ENCODE measurements at regions not wholly inside any gene's neighbourhood (a gene's known extent, or its start where the extent isn't known, plus 50 kb on each side); places are given as distances from the start of the nearest gene placed in this dataset.
"Not testable (repeated sequence)": the region's sequence is repeated elsewhere in the genome, so short reads cannot be mapped to it uniquely, and the experiment has no call there.

GRCh38 chr5:26326153-26326759, 712.1 kb downstream of the CDH9 start:
- TF ChIP-seq CTCF (IDR thresholded peaks at IDR 0.05; ENCODE audit: borderline replicate concordance, insufficient read depth, low read depth, low read length) = no peak

GRCh38 chr5:26325432-26325831, 713.0 kb downstream of the CDH9 start:
- not testable (repeated sequence) for H3K4me3 ChIP-seq (ENCODE audit: low read depth, low read length)

More at GRCh38 chr5:26326153-26326759, 712.1 kb downstream of the CDH9 start:
- H3K4me3 ChIP-seq (ENCODE audit: low read depth, low read length) = no peak overlapping the region

GRCh38 chr5:26324273-26324895, 714.0 kb downstream of the CDH9 start:
- H3K4me3 ChIP-seq (ENCODE audit: low read depth, low read length) = not testable (repeated sequence)

- no peak for TF ChIP-seq CTCF (IDR thresholded peaks at IDR 0.05; ENCODE audit: borderline replicate concordance, insufficient read depth, low read depth, low read length)
- H3K4me3 ChIP-seq (ENCODE audit: low read depth, low read length) = no peak overlapping the region
Measured at GRCh38 chr5:26323794-26324193, 714.6 kb downstream of the CDH9 start.

- H3K4me3 ChIP-seq (ENCODE audit: low read depth, low read length) = no peak overlapping the region
- no peak for TF ChIP-seq CTCF (IDR thresholded peaks at IDR 0.05; ENCODE audit: borderline replicate concordance, insufficient read depth, low read depth, low read length)
Measured at GRCh38 chr5:26321278-26321677, 717.1 kb downstream of the CDH9 start.

GRCh38 chr5:26310415-26310814, 728.0 kb downstream of the CDH9 start:
- TF ChIP-seq CTCF (IDR thresholded peaks at IDR 0.05; ENCODE audit: borderline replicate concordance, insufficient read depth, low read depth, low read length) = no peak
- no peak overlapping the region for H3K4me3 ChIP-seq (ENCODE audit: low read depth, low read length)

- no peak for TF ChIP-seq CTCF (IDR thresholded peaks at IDR 0.05; ENCODE audit: borderline replicate concordance, insufficient read depth, low read depth, low read length)
Measured at GRCh38 chr5:26295541-26295940, 742.8 kb downstream of the CDH9 start.

GRCh38 chr5:26282190-26282589, 756.2 kb downstream of the CDH9 start:
- TF ChIP-seq CTCF (IDR thresholded peaks at IDR 0.05; ENCODE audit: borderline replicate concordance, insufficient read depth, low read depth, low read length) = no peak
- H3K4me3 ChIP-seq (ENCODE audit: low read depth, low read length) = no peak overlapping the region

More at GRCh38 chr5:26295541-26295940, 742.8 kb downstream of the CDH9 start:
- H3K4me3 ChIP-seq (ENCODE audit: low read depth, low read length) = no peak overlapping the region
